ENCODE measurements at regions not wholly inside any gene's neighbourhood (a gene's known extent, or its start where the extent isn't known, plus 50 kb on each side); places are given as distances from the start of the nearest gene placed in this dataset.

DNA sequence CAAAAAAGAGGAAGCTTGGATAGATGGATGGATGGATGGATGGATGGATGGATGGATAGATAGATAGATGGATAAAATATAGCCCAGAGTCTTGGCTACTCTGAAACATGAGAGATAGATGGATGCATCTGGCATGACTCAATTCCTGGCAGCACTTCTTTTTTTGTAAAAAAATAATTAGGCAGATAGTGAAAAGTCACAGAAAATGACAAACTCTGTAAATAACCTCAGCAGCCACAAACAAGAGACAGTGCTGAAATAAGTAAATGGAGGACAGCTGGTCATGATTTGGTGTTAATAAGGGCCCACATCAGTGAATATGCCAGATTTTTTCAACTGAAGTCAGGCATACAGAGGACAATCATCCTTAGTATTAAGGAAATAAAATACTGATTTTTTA is 585.0 kb upstream of the GCFC2 start:
- no peaks in the 10 kb centered on the region for H3K9me2 ChIP-seq
- H3K36me3 ChIP-seq (replicated peaks in 1 of 2; ENCODE audit: control insufficient read depth in 1 of 2, insufficient read depth in 2 of 2, low read length in 1 of 2), result no peaks in the 10 kb centered on the region
- no peak for DNase-seq
- H3K4me1 ChIP-seq (ENCODE audit: control insufficient read depth in 1 of 2, insufficient read depth in 2 of 2, low read depth in 1 of 2, low read length in 1 of 2), result peaks cover 0 to 16% of the 10 kb centered on the region in 2 experiments; a peak in 2 of 4 replicates
- no peaks in the 10 kb centered on the region for H3F3A ChIP-seq (replicated peaks; ENCODE audit: insufficient read depth)
- H3K27ac ChIP-seq (ENCODE audit: low read depth in 2 of 2, low read length in 1 of 2), result peak overlapping the region in 1 of 2 experiments; percentile 98; a peak in 2 of 4 replicates
- POLR2A ChIA-PET, result interaction anchor here (0.7 to 1.2 kb wide), 2 partner anchors 15 to 27 kb away, joined by 4 to 7 read pairs; no protein-coding TSS in a partner anchor
- H2AFZ ChIP-seq (ENCODE audit: low read depth), result no peak overlapping the region
- H3K9ac ChIP-seq, result no peak overlapping the region
- H3K9me3 ChIP-seq, result no peaks in the 10 kb centered on the region
- no peaks in the 10 kb centered on the region for H3K27me3 ChIP-seq (ENCODE audit: insufficient read depth)
- CTCF ChIA-PET, result interaction anchor here (0.7 to 1.5 kb wide), 4 partner anchors 14 to 304 kb away, joined by 3 to 6 read pairs (median 3); no protein-coding TSS in a partner anchor
- H4K20me1 ChIP-seq (ENCODE audit: insufficient read depth), result no peaks in the 10 kb centered on the region
- no peak overlapping the region for H3K4me2 ChIP-seq
- no peak overlapping the region for H3K4me3 ChIP-seq (ENCODE audit: low read depth in 2 of 2, low read length in 1 of 2)
- no peaks in the 10 kb centered on the region for H3K79me2 ChIP-seq (ENCODE audit: insufficient read depth)
- TF ChIP-seq NRF1 (IDR thresholded peaks at IDR 0.05; ENCODE audit: low read depth, low read length) (no peak), RCOR1 (IDR thresholded peaks at IDR 0.05; ENCODE audit: low read length) (peak; percentile 57), FOSL2 (IDR thresholded peaks at IDR 0.05; ENCODE audit: borderline replicate concordance, low read depth) (no peak), GATA2 (CRISPR knock-in tag; IDR thresholded peaks at IDR 0.05) (peak; percentile 29; the same call in 1 of the 2 replicates), CHD2 (IDR thresholded peaks at IDR 0.05; ENCODE audit: low read length, partially characterized antibody) (peak; percentile 68), MAX (IDR thresholded peaks at IDR 0.05; ENCODE audit: low read depth) (no peak), EP300 (IDR thresholded peaks at IDR 0.05; ENCODE audit: borderline replicate concordance in 1 of 2, low read depth in 1 of 2, low read length in 1 of 2) (peak in 1 of 2 experiments; percentile 96; a peak in 2 of 4 replicates), RAD21 (IDR thresholded peaks at IDR 0.05; ENCODE audit: low read length) (peak; percentile 43)

GRCh38 chr2:76288598-76288997 is 577.9 kb upstream of the GCFC2 start:
- CTCF ChIA-PET, result interaction anchor here (1.5 kb wide), 1 partner anchor 312 kb away, joined by 3 read pairs; no protein-coding TSS in a partner anchor
- POLR2A ChIA-PET, result no interaction called here
- Histone ChIP-seq H3K4me3 (ENCODE audit: low read depth in 2 of 2, low read length in 1 of 2) (no peak overlapping the region), H3K79me2 (ENCODE audit: insufficient read depth) (no peaks in the 10 kb centered on the region), H3K9ac (no peak overlapping the region), H2AFZ (ENCODE audit: low read depth) (no peak overlapping the region), H3K4me1 (ENCODE audit: control insufficient read depth in 1 of 2, insufficient read depth in 2 of 2, low read depth in 1 of 2, low read length in 1 of 2) (peaks cover 0 to 2% of the 10 kb centered on the region in 2 experiments; a peak in 1 of 4 replicates), H3K9me3 (no peaks in the 10 kb centered on the region), H3K9me2 (no peaks in the 10 kb centered on the region), H4K20me1 (ENCODE audit: insufficient read depth) (no peaks in the 10 kb centered on the region), H3F3A (replicated peaks; ENCODE audit: insufficient read depth) (no peaks in the 10 kb centered on the region), H3K4me2 (no peak overlapping the region), H3K27ac (ENCODE audit: low read depth in 2 of 2, low read length in 1 of 2) (no peak overlapping the region; a peak in 1 of 4 replicates), H3K36me3 (replicated peaks in 1 of 2; ENCODE audit: control insufficient read depth in 1 of 2, insufficient read depth in 2 of 2, low read length in 1 of 2) (no peaks in the 10 kb centered on the region), H3K27me3 (ENCODE audit: insufficient read depth) (no peaks in the 10 kb centered on the region; the same call in 1 of the 2 replicates)
- DNase-seq, result no peak
- 28% methylated on average over 1 of the region's 1 CpG for WGBS (ENCODE audit: low lambda C conversion rate)
- TF ChIP-seq TEAD4 (IDR thresholded peaks at IDR 0.05; ENCODE audit: borderline replicate concordance, insufficient read depth) (no peak), RAD21 (IDR thresholded peaks at IDR 0.05; ENCODE audit: low read length) (no peak), FOSL2 (IDR thresholded peaks at IDR 0.05; ENCODE audit: borderline replicate concordance, low read depth) (no peak), FOXJ3 (CRISPR knock-in tag; IDR thresholded peaks at IDR 0.05) (no peak), TAF1 (IDR thresholded peaks at IDR 0.05; ENCODE audit: borderline replicate concordance, low read depth, low read length) (no peak), SMC3 (IDR thresholded peaks at IDR 0.05; ENCODE audit: low read depth, low read length) (no peak), GATA2 (CRISPR knock-in tag; IDR thresholded peaks at IDR 0.05) (no peak), NFIC (IDR thresholded peaks at IDR 0.05; ENCODE audit: borderline replicate concordance) (no peak), POLR2AphosphoS5 (IDR thresholded peaks at IDR 0.05; ENCODE audit: low read depth, low read length) (no peak), RXRA (IDR thresholded peaks at IDR 0.05; ENCODE audit: borderline replicate concordance, low read depth) (no peak), EZH2phosphoT487 (IDR thresholded peaks at IDR 0.05; ENCODE audit: borderline replicate concordance, low read depth) (no peak), EP300 (IDR thresholded peaks at IDR 0.05; ENCODE audit: borderline replicate concordance in 1 of 2, low read depth in 1 of 2, low read length in 1 of 2) (no peak), ELF1 (IDR thresholded peaks at IDR 0.05) (no peak), YY1 (IDR thresholded peaks at IDR 0.05; ENCODE audit: low read depth) (no peak), TCF12 (IDR thresholded peaks at IDR 0.05) (no peak)
- TF ChIP-seq, protein P1, sequence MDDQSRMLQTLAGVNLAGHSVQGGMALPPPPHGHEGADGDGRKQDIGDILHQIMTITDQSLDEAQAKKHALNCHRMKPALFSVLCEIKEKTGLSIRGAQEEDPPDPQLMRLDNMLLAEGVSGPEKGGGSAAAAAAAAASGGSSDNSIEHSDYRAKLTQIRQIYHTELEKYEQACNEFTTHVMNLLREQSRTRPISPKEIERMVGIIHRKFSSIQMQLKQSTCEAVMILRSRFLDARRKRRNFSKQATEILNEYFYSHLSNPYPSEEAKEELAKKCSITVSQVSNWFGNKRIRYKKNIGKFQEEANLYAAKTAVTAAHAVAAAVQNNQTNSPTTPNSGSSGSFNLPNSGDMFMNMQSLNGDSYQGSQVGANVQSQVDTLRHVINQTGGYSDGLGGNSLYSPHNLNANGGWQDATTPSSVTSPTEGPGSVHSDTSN (IDR thresholded peaks at IDR 0.05), result no peak
- TF ChIP-seq, protein P2, sequence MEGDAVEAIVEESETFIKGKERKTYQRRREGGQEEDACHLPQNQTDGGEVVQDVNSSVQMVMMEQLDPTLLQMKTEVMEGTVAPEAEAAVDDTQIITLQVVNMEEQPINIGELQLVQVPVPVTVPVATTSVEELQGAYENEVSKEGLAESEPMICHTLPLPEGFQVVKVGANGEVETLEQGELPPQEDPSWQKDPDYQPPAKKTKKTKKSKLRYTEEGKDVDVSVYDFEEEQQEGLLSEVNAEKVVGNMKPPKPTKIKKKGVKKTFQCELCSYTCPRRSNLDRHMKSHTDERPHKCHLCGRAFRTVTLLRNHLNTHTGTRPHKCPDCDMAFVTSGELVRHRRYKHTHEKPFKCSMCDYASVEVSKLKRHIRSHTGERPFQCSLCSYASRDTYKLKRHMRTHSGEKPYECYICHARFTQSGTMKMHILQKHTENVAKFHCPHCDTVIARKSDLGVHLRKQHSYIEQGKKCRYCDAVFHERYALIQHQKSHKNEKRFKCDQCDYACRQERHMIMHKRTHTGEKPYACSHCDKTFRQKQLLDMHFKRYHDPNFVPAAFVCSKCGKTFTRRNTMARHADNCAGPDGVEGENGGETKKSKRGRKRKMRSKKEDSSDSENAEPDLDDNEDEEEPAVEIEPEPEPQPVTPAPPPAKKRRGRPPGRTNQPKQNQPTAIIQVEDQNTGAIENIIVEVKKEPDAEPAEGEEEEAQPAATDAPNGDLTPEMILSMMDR (IDR thresholded peaks at IDR 0.05), result no peak
